ENCODE measurements at regions not wholly inside any gene's neighbourhood (a gene's known extent, or its start where the extent isn't known, plus 50 kb on each side); places are given as distances from the start of the nearest gene placed in this dataset.

DNA sequence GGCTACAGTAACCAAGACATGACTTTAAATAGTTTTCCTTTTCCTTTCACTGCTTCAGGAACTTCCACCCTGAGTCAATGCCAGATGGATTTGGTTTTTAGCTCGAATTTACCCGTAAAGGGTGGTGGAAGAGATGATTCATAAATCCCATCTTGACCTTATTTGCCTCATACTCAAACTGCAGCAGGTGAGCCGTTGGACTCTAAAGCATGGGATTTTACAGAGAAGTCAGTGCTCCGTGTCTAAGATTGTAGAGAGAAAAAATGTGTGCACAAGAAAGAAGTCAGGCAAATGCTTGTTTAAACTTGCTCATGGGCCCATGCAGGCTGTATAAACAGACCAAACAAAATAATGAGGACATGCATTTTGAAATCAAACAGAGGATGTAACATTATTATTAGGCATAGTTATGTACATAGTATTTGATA is 369.7 kb upstream of the TRIB2 start:
- intact Hi-C loops (cut with DNase I) = no loop called here
- no peak for DNase-seq

DNA sequence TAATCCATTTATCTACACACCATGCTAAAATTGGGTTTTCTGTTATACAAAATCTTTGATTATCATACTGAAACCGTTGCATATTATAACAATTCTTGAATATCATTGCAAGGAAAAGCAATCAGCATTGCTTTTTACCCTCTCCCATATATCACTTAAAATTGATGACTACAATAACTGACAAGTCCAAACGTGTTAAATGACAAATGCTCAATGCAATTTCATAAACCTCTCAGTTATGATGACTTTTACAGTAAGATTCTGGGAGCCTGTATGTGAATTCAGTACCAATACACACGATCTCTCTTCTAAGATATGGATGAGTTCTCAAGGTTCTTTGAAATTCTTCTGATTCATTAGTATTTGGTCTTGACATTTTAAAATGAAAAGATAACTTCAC is 368.5 kb upstream of the TRIB2 start:
- intact Hi-C loops (cut with DNase I) = no loop called here
- DNase-seq = no peak

DNA sequence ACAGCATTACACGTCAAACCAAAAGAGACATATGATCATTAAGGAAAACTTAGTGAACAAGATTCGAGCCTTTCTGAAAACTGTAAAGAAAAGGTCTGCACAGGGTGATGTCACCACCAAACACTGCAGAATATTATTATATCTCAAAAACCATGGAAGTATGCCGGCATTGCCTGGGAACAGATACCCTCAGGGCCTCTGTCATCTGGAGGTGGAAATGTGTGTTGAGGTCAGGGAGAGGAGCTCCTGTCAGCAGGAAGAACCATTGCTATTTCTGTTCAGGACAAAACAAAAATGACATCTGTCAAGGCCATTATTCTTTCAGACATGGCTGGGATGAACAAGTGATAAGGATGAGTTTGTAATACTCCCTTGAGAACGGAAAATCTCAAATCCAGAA is 365.9 kb upstream of the TRIB2 start:
- intact Hi-C loops (cut with DNase I) = no loop called here
- DNase-seq = no peak

DNA sequence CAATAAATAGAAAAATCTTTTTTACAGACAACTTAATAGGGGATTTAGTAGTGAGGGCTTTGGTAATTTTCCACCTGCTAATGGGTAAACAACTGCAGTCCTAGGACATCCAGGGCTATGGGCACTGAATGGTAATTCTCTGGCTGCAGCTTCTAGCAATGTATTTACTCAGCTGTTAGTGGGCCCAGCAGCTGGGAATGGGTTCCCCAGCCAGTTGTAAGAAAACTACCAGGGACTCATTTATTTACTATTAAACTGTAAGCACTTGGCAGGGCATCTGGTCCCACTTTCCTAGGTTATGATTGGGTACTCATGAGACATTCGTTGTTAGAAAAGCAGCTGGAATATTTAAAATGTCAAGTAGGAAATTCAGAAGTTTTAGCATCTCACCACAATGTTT is 363.8 kb upstream of the TRIB2 start:
- intact Hi-C loops (cut with DNase I) = no loop called here
- no peak for DNase-seq

DNA sequence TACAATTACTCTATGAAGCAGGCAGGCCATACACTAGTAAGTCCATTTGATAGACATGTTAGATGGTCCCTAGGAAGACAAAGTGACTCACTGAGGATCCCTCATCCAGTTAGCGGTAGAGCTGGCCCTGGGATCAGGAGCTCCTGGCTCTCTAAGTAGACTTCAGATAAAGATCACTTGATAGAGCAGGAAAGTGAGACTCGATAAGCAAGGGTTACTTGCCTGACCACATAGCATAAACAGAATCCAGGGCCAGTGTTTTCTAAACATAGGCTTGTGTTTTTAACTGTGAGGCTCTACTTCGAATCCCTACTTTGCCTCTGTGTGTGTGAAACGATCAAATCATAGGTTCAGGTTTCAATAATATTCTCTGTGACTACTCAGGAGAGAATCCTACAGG is 355.2 kb upstream of the TRIB2 start:
- intact Hi-C loops (cut with DNase I) = no loop called here

DNA sequence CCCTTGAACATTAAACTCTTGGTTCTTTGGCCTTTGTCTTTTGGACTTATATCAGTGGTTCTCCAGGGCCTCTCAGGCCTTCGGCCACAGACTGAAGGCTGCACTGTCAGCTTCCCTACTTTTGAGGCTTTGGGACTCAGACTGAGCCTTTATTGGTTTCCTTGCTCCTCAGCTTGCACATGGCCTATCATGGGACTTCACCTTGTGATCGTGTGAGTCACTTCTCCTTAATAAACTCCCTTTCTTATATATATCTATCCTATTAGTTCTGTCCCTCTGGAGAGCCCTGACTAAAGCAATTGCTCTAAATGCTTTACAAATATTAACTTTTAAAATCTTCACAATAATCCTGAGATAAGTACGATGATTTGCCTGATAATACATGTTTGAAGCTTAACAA is 353.6 kb upstream of the TRIB2 start:
- intact Hi-C loops (cut with DNase I) = no loop called here
- no peak for DNase-seq

More for the DNA sequence above, 355.2 kb upstream of the TRIB2 start:
- no peak for DNase-seq

DNA sequence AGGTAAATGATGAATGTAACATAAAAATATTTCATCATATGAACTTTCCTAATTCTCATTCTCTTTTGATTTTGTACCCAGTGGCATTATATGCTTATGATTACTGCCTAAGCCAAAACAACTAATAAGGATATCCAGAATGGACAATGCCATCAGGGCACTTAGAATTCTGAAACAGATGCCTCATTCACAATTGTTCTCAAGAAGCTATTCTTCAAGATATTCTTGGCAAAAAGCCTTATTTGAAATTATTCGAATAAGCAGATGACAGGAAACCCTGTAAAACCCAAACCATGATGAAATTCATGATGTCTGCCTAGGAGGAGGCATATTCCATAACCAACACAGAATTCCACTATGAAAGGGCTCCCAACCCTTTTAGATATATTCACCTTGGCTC is 353.2 kb upstream of the TRIB2 start:
- intact Hi-C loops (cut with DNase I) = no loop called here
- DNase-seq = no peak

DNA sequence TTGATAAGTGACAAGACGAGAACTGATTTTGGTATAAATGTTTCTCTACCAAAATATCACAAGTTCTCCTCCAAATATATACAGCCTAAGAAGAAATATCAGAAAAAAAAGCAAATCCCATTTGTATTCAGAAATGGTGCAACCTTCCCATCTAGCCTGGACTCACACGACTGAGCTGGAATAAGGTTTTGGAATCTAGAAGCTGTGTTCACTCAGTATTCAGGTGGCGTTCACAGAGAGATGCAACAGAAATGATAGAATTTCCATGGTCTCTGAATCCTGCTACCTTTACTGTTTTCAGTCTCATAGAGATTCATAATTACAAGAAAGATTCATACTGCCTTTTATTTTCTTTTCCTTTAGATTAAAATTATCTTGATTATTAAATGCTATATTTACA is 347.2 kb upstream of the TRIB2 start:
- intact Hi-C loops (cut with DNase I) = no loop called here

DNA sequence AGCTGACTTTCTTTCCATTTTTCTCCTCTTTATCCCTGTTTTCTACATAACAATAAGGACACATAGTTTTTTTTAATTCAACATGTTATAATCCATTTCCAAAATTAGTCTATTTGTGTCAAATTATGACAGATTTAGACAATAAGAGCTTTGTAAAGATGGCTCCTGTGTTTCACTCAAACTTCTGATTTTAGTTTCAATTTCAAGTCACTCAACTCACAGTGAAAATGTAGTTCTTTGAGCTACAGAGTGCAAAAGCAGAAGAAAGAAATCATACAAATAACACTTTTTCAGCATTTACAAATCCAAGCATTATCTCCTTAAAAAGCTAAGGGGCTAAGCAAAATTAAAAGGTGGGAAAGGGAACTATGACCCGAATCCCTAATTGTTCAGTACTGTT is 340.7 kb upstream of the TRIB2 start:
- no peak for DNase-seq
- intact Hi-C loops (cut with DNase I) = no loop called here

More for the DNA sequence above, 347.2 kb upstream of the TRIB2 start:
- no peak for DNase-seq

DNA sequence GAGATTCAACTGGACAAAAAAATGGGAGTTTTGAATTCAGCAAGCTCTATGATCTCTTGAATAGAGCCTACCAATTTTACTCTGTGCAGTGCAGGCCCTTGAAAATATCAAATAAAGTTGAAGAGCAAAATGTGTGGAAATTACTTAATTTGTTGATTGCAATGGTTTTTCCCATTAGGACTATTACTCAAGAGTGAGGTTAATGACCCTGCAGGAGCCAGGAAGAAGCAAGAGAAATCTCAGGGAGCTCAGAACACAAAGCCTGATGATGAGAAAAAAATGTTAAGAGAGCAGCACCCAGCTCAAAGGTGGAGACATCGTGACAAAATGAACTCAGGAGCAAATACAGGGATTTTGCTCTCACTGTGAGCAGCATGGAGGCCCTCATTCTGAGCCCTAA is 337.6 kb upstream of the TRIB2 start:
- DNase-seq = no peak
- intact Hi-C loops (cut with DNase I) = no loop called here

DNA sequence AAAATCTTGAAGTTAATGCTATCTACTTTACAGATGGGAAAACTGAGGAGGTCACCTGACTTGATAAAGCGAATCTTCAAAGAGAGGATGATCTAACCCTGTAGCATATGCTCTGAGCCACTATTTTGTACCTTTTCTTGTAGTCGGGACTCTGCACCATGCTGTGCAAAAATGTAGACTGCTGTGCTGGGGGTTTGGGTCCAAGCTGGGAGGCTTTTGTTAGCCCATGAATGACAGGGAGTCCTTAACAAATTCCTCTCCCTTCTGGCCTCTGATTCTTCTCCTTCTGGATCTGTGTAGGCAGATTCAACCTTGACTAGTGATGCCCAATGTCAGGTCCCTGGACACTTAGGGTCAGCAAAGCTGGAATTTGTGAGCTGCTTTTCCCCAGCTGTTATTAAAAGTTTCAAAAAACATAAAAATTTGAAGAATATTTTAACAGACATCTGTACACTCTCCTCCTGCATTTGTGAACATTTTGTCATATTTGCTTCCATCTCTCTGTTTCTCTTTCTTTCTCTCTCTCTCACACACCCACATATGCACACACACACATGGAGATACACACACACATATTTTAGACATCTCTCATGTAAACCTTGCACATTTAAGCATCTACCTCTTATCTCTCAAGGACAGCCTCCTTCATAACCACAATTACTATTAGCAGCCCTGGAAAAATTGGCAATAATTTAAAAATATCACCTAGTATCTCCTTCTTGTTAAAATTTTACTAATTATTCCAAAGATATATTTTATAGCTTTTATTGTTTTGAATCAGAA is 335.0 kb upstream of the TRIB2 start:
- DNase-seq = no peak
- intact Hi-C loops (cut with DNase I) = no loop called here

DNA sequence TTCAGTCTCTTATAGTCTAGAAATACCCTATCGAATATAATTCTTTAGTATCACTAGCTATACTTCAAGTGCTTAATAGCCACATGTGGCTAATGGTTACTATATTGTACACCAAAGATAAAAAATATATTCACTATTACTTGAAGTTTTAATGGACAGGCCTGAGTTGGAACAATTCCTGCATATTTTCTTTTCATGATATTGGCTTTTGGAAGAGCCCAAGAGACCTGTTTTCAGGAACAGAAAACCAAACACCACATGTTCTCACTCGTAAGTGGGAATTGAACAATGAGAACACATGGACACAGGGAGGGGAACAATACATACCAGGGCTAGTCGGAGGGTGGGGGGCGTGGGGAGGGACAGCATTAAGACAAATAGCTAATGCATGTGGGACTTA is 334.4 kb upstream of the TRIB2 start:
- intact Hi-C loops (cut with DNase I) = no loop called here

DNA sequence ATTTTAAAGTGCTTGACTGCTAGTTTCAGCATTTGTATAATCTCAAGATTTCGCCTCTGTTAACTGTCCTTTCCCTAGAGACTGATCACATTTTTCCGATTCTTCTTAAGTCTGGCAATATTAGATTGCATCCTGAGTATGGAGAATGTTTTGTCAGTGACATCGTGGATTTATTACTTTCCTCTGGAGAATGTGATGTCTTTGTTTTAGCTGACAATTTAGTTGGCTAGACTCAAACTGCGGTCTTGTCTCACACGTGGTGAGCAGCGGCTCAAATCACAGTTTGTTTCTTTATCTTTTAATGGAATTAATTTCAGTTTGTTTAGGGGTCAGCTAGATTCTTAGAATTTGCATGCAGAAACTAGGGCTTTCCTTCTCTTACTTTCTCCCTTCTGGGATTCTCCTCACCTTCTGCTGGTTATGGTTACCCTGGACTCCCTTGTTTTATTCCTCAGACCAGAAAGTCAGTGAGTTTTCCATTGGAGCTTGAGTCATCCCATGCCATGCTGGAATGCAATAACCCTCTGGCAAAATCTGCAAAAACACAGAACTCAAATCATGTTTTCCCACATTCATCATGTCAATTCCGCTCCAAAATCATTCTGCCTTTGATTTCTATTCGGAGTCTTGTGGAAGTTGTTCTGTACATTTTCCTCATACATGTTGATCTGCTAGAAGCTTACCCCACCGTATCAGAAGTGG is 327.2 kb upstream of the TRIB2 start:
- DNase-seq = no peak
- intact Hi-C loops (cut with DNase I) = no loop called here

More for the DNA sequence above, 334.4 kb upstream of the TRIB2 start:
- no peak for DNase-seq

DNA sequence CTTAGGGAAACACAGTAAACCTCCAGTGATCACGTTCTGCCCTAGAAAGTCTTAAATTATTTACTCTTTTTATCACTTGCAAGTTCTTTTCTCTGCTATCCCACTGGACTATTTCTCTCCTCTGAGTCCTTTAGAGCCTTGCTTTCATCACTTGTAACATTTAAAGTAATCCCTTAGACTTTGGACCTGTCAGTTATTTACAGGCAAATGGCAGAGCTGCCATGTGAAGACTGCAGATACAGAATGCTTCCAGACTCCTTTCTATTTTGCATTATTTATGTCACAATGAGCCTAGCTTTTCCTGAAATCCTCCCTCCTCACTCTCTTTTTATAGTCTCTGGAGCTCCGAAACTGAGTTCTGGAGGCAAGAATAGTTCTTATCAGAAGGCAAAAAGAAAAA is 325.6 kb upstream of the TRIB2 start:
- intact Hi-C loops (cut with DNase I) = no loop called here
- no peak for DNase-seq

DNA sequence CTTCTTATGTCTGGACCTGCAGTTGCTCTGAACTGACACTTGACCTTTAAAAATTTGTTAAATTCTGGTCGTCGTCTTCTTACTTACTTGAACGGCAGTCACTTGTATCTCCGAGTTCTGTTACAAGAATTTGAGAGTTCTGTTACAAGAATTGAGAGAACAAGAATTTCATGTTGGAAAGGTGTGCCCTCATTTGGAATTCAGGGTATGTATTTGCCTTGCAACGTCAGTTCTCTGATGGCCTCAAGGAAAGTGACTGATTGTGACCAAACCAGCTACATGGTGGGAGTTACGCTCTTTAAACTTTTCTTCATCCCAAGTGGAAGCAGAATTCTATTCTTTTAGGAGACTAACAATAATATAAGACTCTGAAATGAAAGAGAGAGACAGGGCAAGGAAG is 320.0 kb upstream of the TRIB2 start:
- no peak for DNase-seq
- intact Hi-C loops (cut with DNase I) = no loop called here

DNA sequence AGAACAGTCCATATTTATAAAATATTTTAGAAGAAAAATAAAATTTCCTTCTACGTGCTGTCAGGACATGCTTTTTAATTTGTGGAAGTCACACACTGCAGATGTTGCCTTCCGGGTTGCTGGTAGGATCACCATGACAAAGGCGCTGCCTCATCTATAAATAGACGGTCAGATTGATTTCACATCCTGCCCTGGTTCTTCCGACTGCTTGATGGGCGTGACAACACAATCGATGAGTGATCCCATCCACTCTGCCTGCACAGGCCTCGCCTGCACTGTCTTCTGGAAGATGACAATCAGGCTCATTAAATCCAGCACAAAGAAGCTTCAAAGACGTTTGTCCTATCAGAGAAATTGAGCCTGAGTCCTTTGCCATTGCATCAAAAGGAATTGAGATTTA is 318.9 kb upstream of the TRIB2 start:
- no peak for DNase-seq
- intact Hi-C loops (cut with DNase I) = no loop called here

DNA sequence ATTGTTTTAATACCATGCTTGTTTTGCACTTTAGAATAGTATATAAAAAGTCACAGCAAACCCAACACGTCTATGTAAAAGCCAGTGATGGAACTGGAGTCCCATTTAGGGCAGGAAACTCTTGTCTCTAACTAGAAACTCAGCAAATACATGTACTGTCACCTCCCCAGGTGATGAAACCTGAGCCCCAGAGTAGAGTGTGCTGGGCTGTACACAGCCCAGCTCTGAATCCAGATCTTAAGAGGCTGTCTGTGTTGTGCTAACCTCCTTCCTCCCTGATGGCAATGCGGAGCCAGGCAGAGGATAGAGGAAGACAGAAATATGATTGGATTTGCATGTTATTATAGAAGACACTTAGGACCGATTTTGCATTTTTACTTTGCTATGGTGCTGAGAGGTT is 317.5 kb upstream of the TRIB2 start:
- intact Hi-C loops (cut with DNase I) = no loop called here
- DNase-seq = no peak

DNA sequence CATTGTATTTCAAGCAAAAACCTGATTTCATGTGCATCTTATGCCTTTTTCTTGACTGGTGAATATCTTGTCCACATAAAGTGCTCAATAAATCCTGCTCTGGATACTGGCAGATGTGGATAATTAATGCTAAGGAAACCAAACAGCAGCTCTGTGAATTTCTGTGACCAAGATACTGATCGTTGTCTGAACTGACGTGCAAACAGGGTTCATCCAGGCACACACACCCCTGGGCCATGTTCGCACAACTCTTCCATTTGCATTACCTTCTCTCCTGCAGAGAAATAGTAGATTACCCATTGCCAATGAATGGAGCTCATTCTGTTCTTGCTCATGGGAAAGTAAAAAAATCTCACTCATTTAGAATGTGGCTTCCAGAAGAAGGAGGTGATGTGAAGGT is 316.2 kb upstream of the TRIB2 start:
- DNase-seq = no peak
- intact Hi-C loops (cut with DNase I) = no loop called here

DNA sequence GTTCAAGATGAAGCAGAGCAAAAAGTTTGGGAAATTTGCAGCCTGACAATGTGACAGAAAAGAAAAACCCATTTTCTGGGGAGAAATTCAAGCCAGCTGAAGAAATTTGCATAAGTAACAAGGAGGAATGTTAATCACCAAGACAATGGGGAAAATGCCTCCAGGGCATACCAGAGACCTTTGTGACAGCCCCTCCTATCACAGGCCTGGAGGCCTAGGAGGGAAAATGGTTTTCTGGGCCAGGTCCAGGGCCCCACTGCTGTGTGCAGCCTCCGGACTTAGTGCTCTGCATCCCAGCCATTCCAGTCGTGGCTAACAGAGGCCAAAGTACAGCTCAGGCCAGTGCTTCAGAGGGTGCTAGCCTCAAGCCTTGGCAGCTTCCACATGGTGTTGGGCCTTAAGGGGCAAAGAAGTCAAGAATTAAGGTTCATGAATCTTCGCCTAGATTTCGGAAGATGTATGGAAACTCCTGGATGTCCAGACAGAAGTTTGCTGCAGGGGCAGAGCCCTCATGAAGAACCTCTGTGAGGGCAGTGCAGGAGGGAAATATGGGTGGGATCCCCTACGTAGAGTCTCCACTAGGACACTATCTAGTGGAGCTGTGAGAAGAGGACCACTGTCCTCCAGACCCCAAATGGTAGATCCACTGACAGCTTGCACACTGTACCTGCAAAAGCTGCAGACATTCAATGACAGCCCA is 314.1 kb upstream of the TRIB2 start:
- intact Hi-C loops (cut with DNase I) = no loop called here
- DNase-seq = no peak

DNA sequence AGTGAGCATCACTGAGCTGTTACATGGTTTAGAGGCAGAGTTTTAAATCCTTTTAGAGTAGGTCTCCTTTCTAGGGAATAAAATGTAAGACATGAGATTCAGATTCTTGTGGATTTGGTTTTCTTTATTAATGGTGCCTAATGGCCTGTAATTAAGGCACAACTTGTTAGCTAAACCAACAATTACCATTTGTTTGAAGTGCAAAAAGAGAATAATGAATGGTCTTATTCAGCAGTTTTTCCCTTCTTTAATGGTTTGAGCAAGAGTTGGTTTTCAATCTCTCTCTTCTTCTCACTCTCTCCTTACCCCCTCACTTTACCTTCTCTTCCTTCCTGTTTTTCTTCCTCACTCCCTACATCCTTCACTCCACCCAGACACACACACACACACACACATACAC is 312.2 kb upstream of the TRIB2 start:
- DNase-seq = no peak
- intact Hi-C loops (cut with DNase I) = no loop called here

DNA sequence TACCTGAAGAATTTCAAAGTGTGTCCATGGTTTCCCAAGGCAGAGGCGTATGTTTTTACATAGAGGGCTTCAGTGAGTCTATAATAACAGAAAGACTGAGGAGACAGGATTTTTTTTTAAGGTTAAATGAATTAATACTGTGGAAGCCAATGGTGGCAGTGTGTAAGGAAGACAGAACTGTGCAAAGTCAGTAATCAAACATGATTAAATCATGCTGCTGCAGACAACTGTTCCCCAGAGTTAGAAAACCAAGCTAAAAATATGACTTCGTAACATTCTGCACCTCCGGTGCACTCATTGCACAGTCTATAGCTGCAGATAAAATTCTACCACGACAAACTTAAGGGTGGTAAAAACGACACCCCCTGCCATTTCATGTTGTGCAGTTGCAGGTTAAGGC is 309.6 kb upstream of the TRIB2 start:
- intact Hi-C loops (cut with DNase I) = no loop called here
- DNase-seq = no peak

DNA sequence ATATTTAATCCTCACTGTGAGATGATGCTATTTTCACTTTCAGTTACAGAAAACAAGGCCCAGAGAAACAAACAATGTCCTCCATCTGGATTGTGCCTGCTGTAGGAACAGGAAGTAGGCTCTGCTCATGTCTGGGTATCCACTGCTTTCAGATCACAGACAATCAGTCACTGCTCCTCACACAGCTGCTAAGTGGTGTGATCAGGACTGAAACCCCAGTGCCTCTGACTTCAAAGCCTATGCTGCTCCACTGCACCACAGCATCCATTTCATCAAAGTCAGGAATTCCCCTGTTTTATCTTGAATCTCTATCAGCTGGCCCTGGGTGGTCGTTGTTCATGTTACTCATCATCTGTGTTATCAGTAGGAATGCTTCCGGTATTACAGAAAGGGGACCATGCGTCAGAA is 303.8 kb upstream of the TRIB2 start:
- DNase-seq = no peak
- intact Hi-C loops (cut with DNase I) = no loop called here
